ENCODE measurements at regions not wholly inside any gene's neighbourhood (a gene's known extent, or its start where the extent isn't known, plus 50 kb on each side); places are given as distances from the start of the nearest gene placed in this dataset.

- ATAC-seq (no peak), DNase-seq (no peak)
- TF ChIP-seq CTCF (IDR thresholded peaks at IDR 0.05) (no peak), POLR2A (IDR thresholded peaks at IDR 0.05) (no peak)
- Histone ChIP-seq H3K36me3 (replicated peaks in 1 of 2; ENCODE audit: insufficient read depth in 1 of 2, low read depth in 2 of 2) (no peaks in the 10 kb centered on the region), H3K4me3 (no peak overlapping the region), H3K9me3 (no peaks in the 10 kb centered on the region), H3K4me1 (no peaks in the 10 kb centered on the region), H3K27me3 (no peaks in the 10 kb centered on the region), H3K27ac (no peak overlapping the region)
- intact Hi-C loops (cut with DNase I) = no loop called here
- 57 to 63% methylated on average over 4 of the region's 4 CpGs for WGBS, 2 donors
These were observed 314.2 kb downstream of the RAB38 start for GRCh38 chr11:87861030-87861429.

- DNase-seq = no peak
- WGBS, 2 donors = 42 to 53% methylated on average over 1 of the region's 1 CpG
- Histone ChIP-seq H3K4me1 (no peaks in the 10 kb centered on the region), H3K36me3 (replicated peaks in 1 of 2; ENCODE audit: insufficient read depth in 1 of 2, low read depth in 2 of 2) (no peaks in the 10 kb centered on the region), H3K27me3 (no peaks in the 10 kb centered on the region), H3K9me3 (no peaks in the 10 kb centered on the region), H3K4me3 (no peak overlapping the region), H3K27ac (no peak overlapping the region)
- intact Hi-C loops (cut with DNase I) = no loop called here
- no peak for ATAC-seq
- no peak for TF ChIP-seq POLR2A (IDR thresholded peaks at IDR 0.05)
- no peak for TF ChIP-seq CTCF (IDR thresholded peaks at IDR 0.05)
These were observed 315.6 kb downstream of the RAB38 start for GRCh38 chr11:87859636-87860035.

GRCh38 chr11:87851827-87852226 is 323.4 kb downstream of the RAB38 start:
- no peaks in the 10 kb centered on the region for H3K9me3 ChIP-seq
- H3K4me3 ChIP-seq = no peak overlapping the region
- no peak for DNase-seq
- no peaks in the 10 kb centered on the region for H3K36me3 ChIP-seq (replicated peaks in 1 of 2; ENCODE audit: insufficient read depth in 1 of 2, low read depth in 2 of 2)
- intact Hi-C loops (cut with DNase I) = no loop called here
- no peak for ATAC-seq
- no peaks in the 10 kb centered on the region for H3K27me3 ChIP-seq
- TF ChIP-seq POLR2A (IDR thresholded peaks at IDR 0.05) = no peak
- no peak for TF ChIP-seq CTCF (IDR thresholded peaks at IDR 0.05)
- WGBS, 2 donors = 32 to 44% methylated on average over 1 of the region's 1 CpG
- H3K4me1 ChIP-seq = no peaks in the 10 kb centered on the region
- H3K27ac ChIP-seq = no peak overlapping the region

GRCh38 chr11:87851234-87851633 is 324.0 kb downstream of the RAB38 start:
- H3K27ac ChIP-seq = no peak overlapping the region
- DNase-seq (no peak), ATAC-seq (no peak)
- TF ChIP-seq CTCF (IDR thresholded peaks at IDR 0.05) (no peak), POLR2A (IDR thresholded peaks at IDR 0.05) (no peak)
- H3K36me3 ChIP-seq (replicated peaks in 1 of 2; ENCODE audit: insufficient read depth in 1 of 2, low read depth in 2 of 2) = no peaks in the 10 kb centered on the region
- no peaks in the 10 kb centered on the region for H3K9me3 ChIP-seq
- H3K4me1 ChIP-seq = no peaks in the 10 kb centered on the region
- H3K27me3 ChIP-seq = no peaks in the 10 kb centered on the region
- WGBS, 2 donors = 30 to 37% methylated on average over 2 of the region's 2 CpGs
- H3K4me3 ChIP-seq = no peak overlapping the region
- intact Hi-C loops (cut with DNase I) = no loop called here

- WGBS, 2 donors = 62 to 90% methylated on average over 2 of the region's 2 CpGs
- DNase-seq (no peak), ATAC-seq (no peak)
- Histone ChIP-seq H3K9me3 (no peaks in the 10 kb centered on the region), H3K36me3 (replicated peaks in 1 of 2; ENCODE audit: insufficient read depth in 1 of 2, low read depth in 2 of 2) (no peaks in the 10 kb centered on the region), H3K4me1 (no peaks in the 10 kb centered on the region), H3K4me3 (no peak overlapping the region), H3K27me3 (no peaks in the 10 kb centered on the region), H3K27ac (no peak overlapping the region)
- TF ChIP-seq CTCF (IDR thresholded peaks at IDR 0.05) = no peak
- TF ChIP-seq POLR2A (IDR thresholded peaks at IDR 0.05) = no peak
- intact Hi-C loops (cut with DNase I) = no loop called here
These were observed 326.0 kb downstream of the RAB38 start for GRCh38 chr11:87849216-87849615.
